ENCODE measurements at regions not wholly inside any gene's neighbourhood (a gene's known extent, or its start where the extent isn't known, plus 50 kb on each side); places are given as distances from the start of the nearest gene placed in this dataset.

- Histone ChIP-seq H3K4me3 (ENCODE audit: low read depth, low read length) (no peak overlapping the region), H3K27me3 (replicated peaks) (no peaks in the 10 kb centered on the region), H3K36me3 (replicated peaks) (no peaks in the 10 kb centered on the region), H3K27ac (no peak overlapping the region)
- TF ChIP-seq CTCF (IDR thresholded peaks at IDR 0.05; ENCODE audit: low read depth, low read length, missing control alignments) = no peak
- no peak for DNase-seq
- in situ Hi-C loops (cut with HindIII; ENCODE audit: low pct_ligation_motif_present, low sequenced_read_pairs) = loop anchor here (25.0 kb wide), 1 partner anchor 802 kb away; no protein-coding TSS in a partner anchor
Observed at GRCh38 chr14:54339771-54340170, 57.0 kb upstream of the CDKN3 start.

- no peak for DNase-seq
- no peaks in the 10 kb centered on the region for H3K27me3 ChIP-seq (replicated peaks)
- no peak overlapping the region for H3K27ac ChIP-seq
- no peak for TF ChIP-seq CTCF (IDR thresholded peaks at IDR 0.05; ENCODE audit: low read depth, low read length, missing control alignments)
- no peaks in the 10 kb centered on the region for H3K36me3 ChIP-seq (replicated peaks)
- H3K4me3 ChIP-seq (ENCODE audit: low read depth, low read length) = no peak overlapping the region
- in situ Hi-C loops (cut with HindIII; ENCODE audit: low pct_ligation_motif_present, low sequenced_read_pairs) = loop anchor here (25.0 kb wide), 1 partner anchor 806 kb away; no protein-coding TSS in a partner anchor
Observed at GRCh38 chr14:54342806-54343205, 54.0 kb upstream of the CDKN3 start.

GRCh38 chr14:54343272-54344121, 53.3 kb upstream of the CDKN3 start:
- Histone ChIP-seq H3K36me3 (replicated peaks) (no peaks in the 10 kb centered on the region), H3K4me3 (ENCODE audit: low read depth, low read length) (no peak overlapping the region), H3K27ac (no peak overlapping the region), H3K27me3 (replicated peaks) (no peaks in the 10 kb centered on the region)
- DNase-seq = no peak
- TF ChIP-seq CTCF (IDR thresholded peaks at IDR 0.05; ENCODE audit: low read depth, low read length, missing control alignments) = no peak
- in situ Hi-C loops (cut with HindIII; ENCODE audit: low pct_ligation_motif_present, low sequenced_read_pairs) = loop anchor here (25.0 kb wide), 1 partner anchor 806 kb away; no protein-coding TSS in a partner anchor

GRCh38 chr14:54344445-54344844, 52.4 kb upstream of the CDKN3 start:
- no peak for TF ChIP-seq CTCF (IDR thresholded peaks at IDR 0.05; ENCODE audit: low read depth, low read length, missing control alignments)
- no peak for DNase-seq

GRCh38 chr14:54346257-54346656, 50.5 kb upstream of the CDKN3 start:
- Histone ChIP-seq H3K36me3 (replicated peaks) (no peaks in the 10 kb centered on the region), H3K27ac (no peak overlapping the region), H3K27me3 (replicated peaks) (no peaks in the 10 kb centered on the region), H3K4me3 (ENCODE audit: low read depth, low read length) (no peak overlapping the region)
- DNase-seq = no peak
- in situ Hi-C loops (cut with HindIII; ENCODE audit: low pct_ligation_motif_present, low sequenced_read_pairs) = loop anchor here (25.0 kb wide), 1 partner anchor 809 kb away; no protein-coding TSS in a partner anchor
- TF ChIP-seq CTCF (IDR thresholded peaks at IDR 0.05; ENCODE audit: low read depth, low read length, missing control alignments) = no peak

More at GRCh38 chr14:54344445-54344844, 52.4 kb upstream of the CDKN3 start:
- Histone ChIP-seq H3K27me3 (replicated peaks) (no peaks in the 10 kb centered on the region), H3K36me3 (replicated peaks) (no peaks in the 10 kb centered on the region), H3K27ac (no peak overlapping the region), H3K4me3 (ENCODE audit: low read depth, low read length) (no peak overlapping the region)
- in situ Hi-C loops (cut with HindIII; ENCODE audit: low pct_ligation_motif_present, low sequenced_read_pairs) = loop anchor here (25.0 kb wide), 1 partner anchor 807 kb away; no protein-coding TSS in a partner anchor

Data from brain microvascular endothelial cell (primary cell).